Endothelial cell of umbilical vein (primary cell): ENCODE measurements at regions not wholly inside any gene's neighbourhood (a gene's known extent, or its start where the extent isn't known, plus 50 kb on each side); places are given as distances from the start of the nearest gene placed in this dataset.

ENCODE experiments used
- CTCF ChIP-seq, 2 donors: IDR thresholded peaks; 1 replicate in 1 of 2; 2 replicates in 1 of 2; pipeline ENCODE4 v1.5.1; 2011; ENCODE audit warnings: low read length in 2 of 2, mild to moderate bottlenecking in 2 of 2, moderate library complexity in 2 of 2, control low read depth in 1 of 2, inconsistent platforms in 1 of 2, low read depth in 1 of 2; ENCODE audit not compliant: insufficient read depth in 1 of 2; ENCODE audit errors: extremely low read depth in 1 of 2
- EZH2 ChIP-seq: IDR thresholded peaks from 2 replicates; pipeline ENCODE4 v1.6.1; 2012; ENCODE audit warnings: borderline replicate concordance, low read depth, mild to moderate bottlenecking, moderate library complexity, low read length, inconsistent platforms; ENCODE audit not compliant: severe bottlenecking
- FOS ChIP-seq: IDR thresholded peaks from 2 replicates; pipeline ENCODE4 v1.6.1; 2011; ENCODE audit warnings: mild to moderate bottlenecking, low read length, moderate library complexity, borderline replicate concordance; ENCODE audit not compliant: insufficient read depth
- JUN ChIP-seq: IDR thresholded peaks from 2 replicates; pipeline ENCODE4 v1.6.1; 2011; ENCODE audit warnings: borderline replicate concordance, low read depth; ENCODE audit not compliant: insufficient read length, insufficient read depth
- POLR2A ChIP-seq: IDR thresholded peaks from 2 replicates; pipeline ENCODE4 v1.6.1; 2012; ENCODE audit warnings: low read depth, mild to moderate bottlenecking, control low read depth, low read length
- POLR2AphosphoS5 ChIP-seq: IDR thresholded peaks from 2 replicates; pipeline ENCODE4 v1.6.1; 2012; ENCODE audit warnings: low read depth, mild to moderate bottlenecking, control low read depth, low read length, moderate library complexity; ENCODE audit not compliant: insufficient read depth
- TF ChIP-seq, protein P1 (sequence below): IDR thresholded peaks from 2 replicates; pipeline ENCODE4 v1.6.1; 2011; ENCODE audit not compliant: insufficient read depth, insufficient read length

DNA sequence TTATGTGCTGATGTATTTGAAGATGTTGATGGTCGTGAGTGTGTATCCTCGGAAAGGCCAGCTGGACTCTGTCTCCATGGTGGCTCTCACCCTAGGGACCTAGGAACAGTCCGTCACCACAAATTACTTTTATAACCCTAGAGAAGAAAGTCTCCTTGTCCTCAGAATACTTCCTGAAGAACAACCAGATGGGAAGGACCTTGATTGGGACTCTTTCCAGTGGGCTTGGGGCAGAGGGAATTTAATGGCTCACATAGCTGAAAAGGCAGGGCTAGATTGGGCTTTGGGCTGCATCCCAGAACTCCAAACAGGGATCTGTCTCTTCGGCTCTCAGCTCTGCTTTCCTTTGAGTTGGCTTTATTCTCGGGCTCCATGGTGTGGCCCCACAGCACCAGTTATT, 90.8 kb downstream of the TBX19 start:
- TF ChIP-seq CTCF (IDR thresholded peaks at IDR 0.05; ENCODE audit: extremely low read depth in 1 of 2, insufficient read depth in 1 of 2, low read depth in 1 of 2, low read length in 2 of 2) (no peak), POLR2A (no peak), EZH2 (no peak), POLR2AphosphoS5 (no peak), JUN (no peak), FOS (no peak)
- TF ChIP-seq, protein P1, sequence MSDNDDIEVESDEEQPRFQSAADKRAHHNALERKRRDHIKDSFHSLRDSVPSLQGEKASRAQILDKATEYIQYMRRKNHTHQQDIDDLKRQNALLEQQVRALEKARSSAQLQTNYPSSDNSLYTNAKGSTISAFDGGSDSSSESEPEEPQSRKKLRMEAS: no peak
